ENCODE measurements at regions not wholly inside any gene's neighbourhood (a gene's known extent, or its start where the extent isn't known, plus 50 kb on each side); places are given as distances from the start of the nearest gene placed in this dataset.
"Not testable (repeated sequence)": the region's sequence is repeated elsewhere in the genome, so short reads cannot be mapped to it uniquely, and the experiment has no call there.

DNA sequence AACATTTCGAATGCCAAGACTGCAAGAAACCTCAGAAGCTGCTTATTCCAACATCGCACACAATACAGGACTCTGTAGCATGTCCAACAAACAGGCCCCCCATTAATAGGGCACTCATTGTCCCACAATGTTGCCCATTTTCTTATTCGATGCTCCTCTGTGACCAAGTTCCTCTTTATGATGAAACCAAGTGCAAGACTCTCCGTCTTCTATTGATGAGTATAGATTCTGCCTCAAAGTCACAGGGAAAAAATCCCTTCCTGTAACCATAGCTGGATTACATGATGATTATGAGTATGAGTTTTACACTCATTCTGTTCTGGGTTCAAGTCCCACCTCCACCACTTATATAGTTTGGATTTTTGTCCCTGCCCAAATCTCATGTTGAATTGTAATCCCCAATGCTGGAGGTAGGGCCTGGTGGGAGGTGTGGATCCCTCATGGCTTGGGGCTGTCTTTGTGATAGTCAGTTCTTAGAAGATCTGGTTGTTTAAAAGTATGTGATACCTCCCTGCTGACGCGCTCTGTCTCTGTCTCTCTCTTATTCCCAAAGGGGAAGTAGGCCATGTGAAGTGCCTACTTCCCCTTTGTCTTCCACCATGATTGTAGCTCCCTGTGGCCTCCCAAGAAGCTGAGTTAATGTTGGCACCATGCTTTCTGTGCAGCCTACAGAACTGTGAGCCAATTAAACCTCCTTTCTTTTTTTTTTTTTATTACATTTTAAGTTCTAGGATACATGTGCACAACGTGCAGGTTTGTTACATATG lies 148.7 kb downstream of the OSR1 start:
- no peak for ATAC-seq
- intact Hi-C loops (cut with DNase I) = no loop called here
- no peak for DNase-seq (ENCODE audit: missing footprints)

DNA sequence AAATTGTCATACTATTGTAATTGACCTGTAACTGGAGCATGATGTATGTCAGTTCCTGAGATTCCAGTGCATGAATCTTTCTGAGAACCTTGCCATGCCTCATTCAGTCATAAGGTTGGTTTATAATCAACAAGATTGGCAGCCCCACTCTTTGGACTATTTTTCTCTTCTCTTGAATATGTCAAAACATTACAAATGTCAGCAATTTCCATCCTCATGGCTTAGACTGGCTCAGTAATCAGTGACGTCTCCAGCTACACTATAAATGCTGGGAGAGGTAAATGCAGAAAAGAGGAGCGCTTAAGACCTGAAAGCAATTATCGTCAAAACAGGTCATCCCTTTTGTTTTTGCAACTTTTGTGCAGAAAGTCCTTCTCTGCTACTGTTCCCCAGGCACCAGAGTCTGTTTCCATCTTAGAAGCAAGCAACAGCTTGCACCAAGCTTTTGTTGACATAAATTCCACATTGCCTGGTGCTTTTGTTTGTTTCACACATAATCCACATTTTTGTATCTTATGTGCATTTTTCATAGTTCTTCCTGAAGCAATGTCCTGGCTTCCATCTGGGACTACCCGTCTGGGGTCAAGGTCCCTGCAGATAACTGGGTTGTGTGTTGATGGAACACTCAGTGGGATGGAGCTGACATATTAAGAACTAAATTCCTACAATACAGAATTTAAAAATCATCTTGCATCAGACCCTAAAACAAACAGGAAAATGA lies 149.8 kb downstream of the OSR1 start:
- ATAC-seq (no peak), DNase-seq (ENCODE audit: missing footprints) (no peak)
- intact Hi-C loops (cut with DNase I) = no loop called here

DNA sequence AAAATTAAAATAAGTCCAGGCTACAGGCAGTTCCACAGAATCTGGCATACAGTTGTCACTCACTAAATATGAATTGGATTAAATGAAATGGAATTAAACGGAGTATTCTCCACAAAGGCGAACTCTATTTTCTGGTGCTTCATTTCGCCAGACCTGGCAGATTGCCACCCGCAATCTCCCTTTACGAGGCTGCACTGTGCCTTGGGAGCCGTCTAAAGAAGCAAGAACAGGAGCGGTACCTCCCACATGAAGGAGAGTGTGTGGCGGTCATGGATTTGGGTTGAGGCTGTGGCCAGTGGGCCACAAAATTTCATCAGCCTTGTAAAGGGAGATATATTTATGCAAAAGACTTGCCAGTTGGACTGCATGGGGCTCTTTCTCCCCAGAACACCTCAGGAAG lies 151.0 kb downstream of the OSR1 start:
- DNase-seq (ENCODE audit: missing footprints) (no peak), ATAC-seq (peak; percentile 28)
- intact Hi-C loops (cut with DNase I) = no loop called here

DNA sequence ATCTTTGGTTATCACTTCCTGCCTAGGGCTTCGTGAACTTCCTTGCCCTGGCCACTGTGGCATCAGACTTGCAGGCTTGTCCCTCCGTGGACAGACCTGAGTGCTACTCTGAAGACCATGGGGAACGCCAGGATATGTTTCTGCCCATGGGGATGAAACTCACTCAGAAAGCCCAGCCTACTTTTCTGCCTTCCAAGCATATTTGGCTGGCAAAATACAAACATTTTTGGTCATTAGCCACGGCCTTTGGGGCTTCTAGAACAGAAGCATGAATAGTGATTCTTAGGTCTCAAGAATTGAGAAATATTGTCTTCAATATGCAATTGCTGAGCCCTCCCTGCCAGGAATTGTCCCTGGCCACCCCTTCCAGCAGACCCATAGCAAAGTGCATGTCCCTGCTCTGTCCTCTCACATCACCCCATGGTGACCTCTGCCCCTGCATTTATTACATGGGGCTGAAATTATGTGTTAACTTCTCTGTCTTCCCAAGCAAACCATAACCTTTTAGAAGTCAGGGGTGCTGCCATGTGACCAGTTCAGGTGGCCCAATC lies 152.4 kb downstream of the OSR1 start:
- DNase-seq (ENCODE audit: missing footprints) (peak; percentile 35), ATAC-seq (no peak)
- intact Hi-C loops (cut with DNase I) = no loop called here

DNA sequence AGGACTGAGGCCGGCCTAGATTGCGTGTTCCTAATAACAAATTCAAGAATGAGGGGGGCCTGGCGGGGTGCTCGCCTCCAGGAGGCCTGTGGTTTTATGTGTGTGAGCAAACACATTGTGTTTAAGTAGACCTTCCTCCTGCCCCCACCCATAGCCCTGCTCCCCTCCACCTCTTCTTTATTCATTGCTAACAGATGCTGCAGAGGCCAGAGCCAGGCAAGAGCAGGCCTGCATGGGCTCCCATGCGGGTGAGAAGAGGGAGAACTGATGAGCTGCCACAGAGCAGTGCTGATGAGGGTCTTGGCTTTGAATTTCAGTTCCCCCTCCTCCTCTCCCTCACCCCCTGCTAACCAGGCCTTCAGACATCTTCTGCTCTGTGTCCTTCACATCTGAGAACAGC lies 154.6 kb downstream of the OSR1 start:
- ATAC-seq = no peak
- peak; percentile 14 for DNase-seq (ENCODE audit: missing footprints)
- intact Hi-C loops (cut with DNase I) = no loop called here

DNA sequence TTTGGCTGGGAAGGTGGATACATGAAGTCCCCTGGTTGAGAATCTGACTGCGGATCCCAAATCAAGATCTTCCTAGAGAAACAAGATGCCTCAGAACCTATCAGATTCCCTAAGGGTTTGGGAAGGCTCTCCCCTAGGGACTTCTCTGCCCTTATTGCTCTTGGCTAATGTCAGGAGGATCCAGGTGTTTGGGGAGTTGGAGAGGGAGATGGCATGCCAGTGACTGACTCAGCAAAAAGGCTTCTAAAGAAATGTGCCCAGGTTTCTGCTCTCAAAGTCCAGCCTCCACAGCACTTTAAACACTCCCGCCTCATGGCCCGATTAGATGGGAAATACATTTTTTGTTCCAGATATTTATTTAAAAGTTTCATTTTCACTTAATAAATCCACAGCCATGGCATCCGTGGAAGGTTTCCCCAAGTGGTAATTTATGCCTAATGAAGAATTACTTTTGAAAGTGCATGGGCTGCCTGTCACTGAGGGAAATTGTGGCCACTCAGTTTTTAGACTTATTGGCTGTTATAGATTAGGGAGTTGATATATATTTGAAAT lies 156.4 kb downstream of the OSR1 start:
- intact Hi-C loops (cut with DNase I) = no loop called here
- ATAC-seq (no peak), DNase-seq (ENCODE audit: missing footprints) (no peak)

DNA sequence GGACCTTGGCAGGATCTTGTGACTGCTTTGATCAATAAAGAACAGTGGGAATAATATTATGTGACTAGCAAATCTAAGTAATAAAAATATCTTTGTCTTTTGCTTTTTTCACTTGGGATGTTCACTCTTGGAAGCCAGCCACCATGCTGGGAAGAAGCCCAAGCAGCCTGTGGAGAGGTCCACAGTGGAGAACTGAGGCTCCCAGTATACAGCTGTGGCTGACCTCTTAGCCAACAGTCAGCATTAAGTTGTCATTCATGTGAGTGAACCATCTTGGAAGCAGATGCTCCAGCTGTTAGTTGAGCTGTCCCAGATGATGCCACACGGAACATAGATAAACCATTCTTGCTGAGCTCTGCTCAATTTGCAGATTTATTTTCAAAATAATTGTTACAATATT lies 160.0 kb downstream of the OSR1 start:
- intact Hi-C loops (cut with DNase I) = no loop called here
- ATAC-seq (peak; percentile 44), DNase-seq (ENCODE audit: missing footprints) (no peak)

DNA sequence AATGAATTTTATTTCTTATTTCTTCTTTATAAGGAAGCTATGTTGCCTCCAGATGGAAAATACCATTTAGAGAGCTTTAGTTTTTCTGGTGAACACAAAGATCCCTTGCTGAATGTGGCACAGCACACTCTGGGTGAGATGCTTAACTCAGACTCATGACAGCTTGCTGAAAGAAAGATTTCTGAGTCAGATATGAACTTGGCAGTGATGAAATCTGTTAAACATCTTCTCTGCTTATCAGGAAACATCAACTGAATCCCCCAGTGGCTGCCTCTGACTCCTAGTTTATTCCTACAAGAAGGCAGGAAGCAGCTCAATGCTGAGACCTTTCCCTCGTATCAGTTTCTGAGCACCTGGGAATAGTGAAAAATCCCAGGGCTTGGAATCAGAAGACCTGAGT lies 162.8 kb downstream of the OSR1 start:
- intact Hi-C loops (cut with DNase I) = no loop called here
- ATAC-seq = no peak

DNA sequence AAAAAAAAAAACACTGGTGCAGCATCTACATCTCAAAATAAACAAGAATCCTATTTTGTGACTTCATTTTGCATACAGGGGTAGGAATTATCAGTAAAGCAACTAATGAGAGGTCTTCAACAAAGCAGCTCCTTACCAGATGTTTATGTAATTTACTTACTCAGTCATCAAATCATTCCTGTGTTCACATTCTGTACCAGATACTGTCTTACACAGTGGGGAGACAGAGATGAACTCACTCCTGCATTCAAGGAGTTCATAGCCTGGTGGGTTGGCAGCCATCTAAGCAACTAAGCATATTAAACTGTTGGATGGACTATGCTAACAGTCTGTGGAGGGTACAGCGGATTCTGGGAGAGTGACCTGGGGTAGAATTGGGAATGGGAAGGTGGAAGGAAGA lies 169.0 kb downstream of the OSR1 start:
- no peak for ATAC-seq
- intact Hi-C loops (cut with DNase I) = no loop called here

More for the DNA sequence above, 162.8 kb downstream of the OSR1 start:
- DNase-seq (ENCODE audit: missing footprints) = no peak

DNA sequence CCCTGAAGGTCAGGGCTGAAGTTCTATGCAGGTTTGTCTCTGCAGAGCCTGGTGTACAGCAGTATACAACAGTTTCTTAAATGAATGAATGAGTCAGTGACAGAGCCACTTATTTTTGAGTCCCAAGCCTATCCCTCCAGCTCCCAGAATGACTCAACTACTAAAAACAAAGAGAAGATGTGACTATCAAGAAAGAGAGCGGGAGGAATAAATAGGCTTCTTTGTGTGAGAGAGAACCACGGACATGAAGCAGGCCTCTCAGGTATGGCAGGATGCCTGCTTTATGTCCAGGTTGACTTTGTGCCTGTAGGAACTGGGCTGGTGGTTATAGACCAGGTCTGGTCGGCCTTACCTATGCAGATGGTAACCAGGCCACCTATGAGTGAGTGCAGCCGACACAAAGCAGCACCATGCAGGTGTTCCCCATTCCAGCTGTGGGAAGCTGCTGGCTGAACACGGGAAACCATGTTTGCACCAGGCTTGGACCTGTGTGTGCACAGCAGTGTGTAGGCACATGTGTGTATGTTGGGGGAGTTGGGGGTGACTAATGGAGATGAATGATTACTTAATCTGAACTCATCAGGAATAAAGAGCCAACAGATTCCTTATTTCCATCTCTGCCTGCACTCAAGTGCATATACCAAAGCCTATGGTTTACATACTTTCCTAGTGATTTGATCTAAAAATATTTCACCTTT lies 171.0 kb downstream of the OSR1 start:
- DNase-seq (ENCODE audit: missing footprints) (no peak), ATAC-seq (no peak)
- intact Hi-C loops (cut with DNase I) = no loop called here

More for the DNA sequence above, 169.0 kb downstream of the OSR1 start:
- DNase-seq (ENCODE audit: missing footprints) = no peak

DNA sequence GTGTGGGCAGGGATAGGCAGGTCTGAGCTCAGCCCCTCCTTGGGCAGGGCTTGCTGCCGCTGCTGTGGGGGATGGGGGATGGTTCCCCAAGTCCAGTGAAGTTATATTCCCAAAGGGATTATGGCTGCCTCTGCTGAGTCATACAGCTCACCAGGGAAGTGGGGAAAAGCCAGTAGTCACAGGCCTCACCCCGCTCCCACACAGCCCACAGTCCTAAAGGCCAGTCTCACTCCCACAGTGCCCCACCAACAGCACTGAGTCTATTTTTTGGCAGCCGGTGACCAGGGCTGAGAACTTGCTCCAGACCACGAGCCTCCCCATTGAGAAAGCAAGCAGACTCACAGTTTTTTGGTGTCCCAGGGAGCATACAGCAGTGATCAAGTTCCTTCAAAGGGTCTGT lies 173.3 kb downstream of the OSR1 start:
- no peak for DNase-seq (ENCODE audit: missing footprints)
- intact Hi-C loops (cut with DNase I) = no loop called here
- no peak for ATAC-seq

DNA sequence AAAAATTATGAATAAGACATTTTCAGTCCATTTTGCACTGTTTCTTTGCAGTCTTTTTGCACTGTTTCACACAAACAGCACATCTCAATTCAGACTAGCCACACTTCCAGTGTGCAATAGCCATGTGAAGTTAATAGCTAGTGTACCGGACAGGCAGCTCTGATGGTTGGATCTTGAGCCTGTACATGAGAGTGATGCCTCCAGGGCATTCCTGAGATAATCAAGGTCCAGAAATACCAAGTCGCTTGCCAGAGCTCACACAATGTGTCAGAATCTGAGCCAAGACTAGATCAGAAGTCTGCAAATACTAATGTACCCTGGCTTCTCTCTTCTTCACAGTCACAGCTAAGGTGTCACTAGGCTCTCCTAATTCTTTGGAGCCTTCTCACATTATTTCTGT lies 180.2 kb downstream of the OSR1 start:
- intact Hi-C loops (cut with DNase I) = loop anchor here (2.0 kb wide), 1 partner anchor 159 kb away; no protein-coding TSS in a partner anchor
- DNase-seq (ENCODE audit: missing footprints) = no peak
- ATAC-seq = peak; percentile 94

DNA sequence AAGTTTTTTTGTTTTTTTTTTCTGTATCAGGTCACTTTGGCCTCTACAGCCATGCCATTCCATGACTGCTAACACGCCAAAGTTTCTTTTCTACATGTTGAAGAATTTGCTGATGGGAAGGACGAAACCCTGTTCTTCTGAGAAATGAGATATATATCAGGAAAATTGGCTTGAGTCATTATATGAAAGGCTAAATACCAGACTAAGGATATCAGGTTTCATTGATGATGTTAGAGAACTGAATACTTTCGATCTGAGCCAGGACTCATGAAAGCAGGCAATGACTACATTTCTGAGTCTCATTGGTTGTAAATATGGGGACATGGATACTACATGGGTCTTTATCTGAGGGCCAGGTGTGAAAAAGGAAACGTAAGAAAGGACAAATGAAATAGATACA lies 181.4 kb downstream of the OSR1 start:
- ATAC-seq (no peak), DNase-seq (ENCODE audit: missing footprints) (no peak)
- intact Hi-C loops (cut with DNase I) = no loop called here

DNA sequence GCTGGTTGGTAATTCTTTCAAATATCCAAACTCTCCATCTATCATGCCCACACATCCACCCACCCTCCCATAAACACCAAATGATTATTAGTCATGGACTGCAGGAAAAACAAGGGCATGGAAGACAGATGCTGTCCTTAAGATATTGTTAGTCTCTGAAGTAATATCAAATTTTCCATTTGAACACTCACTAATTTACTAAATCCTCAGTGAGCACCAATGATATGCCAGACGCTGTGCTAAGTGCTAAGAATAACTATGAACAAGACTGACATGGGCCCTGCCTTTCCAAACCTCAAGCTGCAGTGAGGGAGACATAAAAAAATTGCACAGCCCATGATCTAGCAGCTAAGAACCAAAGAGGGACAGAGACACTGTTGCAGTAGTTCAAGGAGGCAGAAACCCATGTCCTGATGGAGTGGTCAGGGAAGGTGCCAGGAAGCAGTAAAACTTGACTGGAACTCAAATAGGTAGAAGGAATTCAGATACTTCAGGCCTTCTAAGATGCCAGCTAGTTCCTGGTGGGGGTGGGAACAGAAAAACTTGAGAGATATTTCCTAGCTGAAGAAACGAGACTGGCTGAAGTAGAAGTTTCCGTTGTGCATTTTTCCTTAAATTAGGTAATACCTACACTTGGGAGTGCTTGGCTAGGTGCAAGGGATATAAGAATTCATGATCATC lies 182.1 kb downstream of the OSR1 start:
- DNase-seq (ENCODE audit: missing footprints) (no peak), ATAC-seq (no peak)
- intact Hi-C loops (cut with DNase I) = no loop called here

DNA sequence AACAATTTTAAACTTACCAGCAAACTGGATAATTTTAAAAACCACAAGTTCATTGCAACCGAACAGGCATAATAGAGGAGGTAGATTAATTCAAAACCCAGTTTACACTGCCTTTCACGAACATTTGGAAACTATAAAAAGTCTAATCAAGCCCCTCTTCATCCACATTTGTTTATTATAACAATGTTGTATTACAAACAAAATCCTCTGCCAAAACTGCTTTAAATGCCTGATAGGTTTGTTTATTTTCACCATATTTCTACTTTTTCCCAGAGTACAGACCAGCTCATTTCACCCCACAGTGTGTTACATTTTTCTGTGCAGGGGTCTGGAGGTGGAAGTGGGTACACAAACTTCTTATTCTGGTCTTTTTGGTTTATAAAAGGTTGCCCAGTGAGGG lies 184.2 kb downstream of the OSR1 start:
- intact Hi-C loops (cut with DNase I) = no loop called here
- DNase-seq (ENCODE audit: missing footprints) (no peak), ATAC-seq (no peak)

DNA sequence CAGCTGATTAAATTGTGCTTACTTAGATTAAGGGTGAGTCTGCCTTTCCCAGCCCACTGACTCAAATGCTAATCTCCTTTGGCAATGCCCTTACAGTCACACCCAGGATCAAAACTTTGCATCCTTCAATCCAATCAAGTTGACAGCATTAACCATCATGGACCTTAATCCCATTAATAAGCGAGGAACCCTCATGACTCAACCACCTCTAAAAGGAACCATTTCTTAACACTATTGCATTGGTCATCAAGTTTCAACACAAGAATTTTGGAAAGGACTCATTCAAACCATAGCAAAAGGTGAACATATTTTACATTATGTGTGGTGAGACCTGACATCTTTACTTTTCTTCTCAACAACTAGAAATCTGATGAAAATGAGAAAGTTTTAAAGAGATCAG lies 187.0 kb downstream of the OSR1 start:
- ATAC-seq = no peak
- no peak for DNase-seq (ENCODE audit: missing footprints)
- intact Hi-C loops (cut with DNase I) = no loop called here

DNA sequence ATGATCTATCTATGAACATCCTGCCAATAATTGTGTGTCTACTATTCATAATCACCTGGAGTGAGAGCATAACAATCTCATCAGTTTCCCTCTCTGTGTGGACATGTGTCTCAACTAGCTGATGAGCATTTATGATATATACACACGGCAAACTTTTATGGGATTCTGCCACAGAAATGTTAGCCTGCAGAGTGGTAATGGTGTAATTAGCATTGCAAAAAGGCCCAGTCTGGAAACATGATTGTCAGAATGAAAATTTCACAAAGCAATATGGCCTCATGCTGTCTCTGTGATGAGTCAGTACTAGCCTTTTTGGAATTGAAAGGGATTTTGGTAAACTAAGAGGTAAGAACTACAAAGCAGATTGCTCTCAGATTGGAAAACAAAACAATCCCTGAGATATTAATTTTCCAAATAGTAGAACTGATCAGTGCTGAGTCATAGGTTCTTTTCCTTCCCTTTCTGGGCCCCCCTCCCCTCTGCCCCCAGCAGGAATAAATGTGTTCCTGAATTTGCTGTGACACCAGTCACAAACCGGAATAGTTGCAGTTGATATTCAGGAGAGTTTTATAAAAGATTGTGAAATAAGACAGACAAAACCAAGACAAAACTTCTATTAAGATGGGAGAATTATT lies 189.2 kb downstream of the OSR1 start:
- DNase-seq (ENCODE audit: missing footprints) = no peak
- ATAC-seq = no peak
- intact Hi-C loops (cut with DNase I) = no loop called here

DNA sequence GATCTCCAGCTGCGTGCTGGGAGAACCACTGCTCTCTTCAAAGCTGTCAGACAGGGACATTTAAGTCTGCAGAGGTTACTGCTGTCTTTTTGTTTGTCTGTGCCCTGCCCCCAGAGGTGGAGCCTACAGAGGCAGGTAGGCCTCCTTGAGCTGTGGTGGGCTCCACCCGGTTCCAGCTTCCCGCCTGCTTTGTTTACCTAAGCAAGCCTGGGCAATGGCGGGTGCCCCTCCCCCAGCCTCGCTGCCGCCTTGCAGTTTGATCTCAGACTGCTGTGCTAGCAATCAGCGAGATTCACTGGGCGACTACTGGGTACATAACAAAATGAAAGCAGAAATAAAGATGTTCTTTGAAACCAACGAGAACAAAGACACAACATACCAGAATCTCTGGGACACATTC lies 194.3 kb downstream of the OSR1 start:
- intact Hi-C loops (cut with DNase I); DNase-seq (ENCODE audit: missing footprints); ATAC-seq: not testable (repeated sequence)

All from Right ventricle myocardium inferior (tissue), 1 donor.